SIG-M5 treated with dmso at 0.1 percent for 504 hours (cell line): ENCODE measurements at regions not wholly inside any gene's neighbourhood (a gene's known extent, or its start where the extent isn't known, plus 50 kb on each side); places are given as distances from the start of the nearest gene placed in this dataset.

Experiments used
- DNase-seq: peaks from one replicate; lab custom pipeline; 2025; ENCODE audit not compliant: unreplicated experiment; lab: John Stamatoyannopoulos, UW

DNA sequence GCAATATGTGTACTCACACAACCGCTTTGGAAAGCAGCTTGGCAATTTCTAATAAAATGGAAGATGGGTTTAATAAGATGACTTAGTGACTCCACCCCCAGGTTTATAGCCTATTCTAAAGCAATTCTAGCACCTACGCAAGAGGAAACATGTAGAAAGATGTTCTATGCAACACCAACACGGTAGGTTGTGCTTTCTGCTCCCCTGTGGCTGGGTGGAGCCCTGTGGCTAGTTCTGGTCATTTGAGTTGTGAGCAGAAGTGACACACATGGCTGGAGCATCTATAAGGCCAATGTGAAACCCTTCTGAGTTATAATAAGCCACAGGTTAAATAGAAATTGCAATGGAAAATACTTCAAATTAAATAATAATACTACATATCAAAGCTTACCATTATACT lies 310.7 kb downstream of the CD83 start:
- DNase-seq: no peak

DNA sequence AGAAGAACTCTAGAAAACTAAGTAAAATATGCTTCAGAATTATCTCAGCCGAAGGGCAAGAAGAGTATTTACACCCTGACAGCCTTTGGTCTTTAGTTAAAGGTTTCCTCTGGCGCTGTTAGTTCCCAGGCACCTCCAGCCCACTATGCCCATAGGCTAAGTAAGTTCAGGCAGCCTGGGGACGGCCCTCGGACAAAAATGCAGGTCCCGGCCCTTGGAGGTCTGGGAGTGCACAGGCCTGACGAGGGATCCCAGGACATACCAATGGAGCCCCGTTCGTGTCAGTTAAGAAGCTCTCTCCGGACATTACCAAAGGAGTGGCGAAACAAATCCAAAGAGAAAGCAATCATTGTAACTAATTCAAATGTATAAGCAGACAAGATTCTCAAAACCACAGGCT lies 311.8 kb downstream of the CD83 start:
- no peak for DNase-seq

DNA sequence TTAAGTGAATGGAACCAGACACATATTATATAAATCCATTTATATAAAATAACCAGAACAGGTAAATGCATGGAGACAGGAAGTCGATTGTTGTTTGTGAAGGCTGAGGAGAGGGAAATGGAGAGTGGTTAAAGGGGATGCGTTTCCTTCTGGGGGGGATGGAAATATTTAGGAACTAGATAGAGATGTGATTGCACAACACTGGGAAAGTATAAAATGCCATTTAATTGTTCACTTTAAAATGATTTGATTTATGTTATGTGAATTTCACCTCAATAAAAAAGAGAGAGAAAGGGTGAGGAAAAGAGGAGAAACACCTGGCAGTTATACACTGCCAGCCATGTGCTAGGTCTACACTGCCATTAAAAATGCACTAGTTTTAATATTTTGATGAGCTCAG lies 312.6 kb downstream of the CD83 start:
- DNase-seq: no peak

DNA sequence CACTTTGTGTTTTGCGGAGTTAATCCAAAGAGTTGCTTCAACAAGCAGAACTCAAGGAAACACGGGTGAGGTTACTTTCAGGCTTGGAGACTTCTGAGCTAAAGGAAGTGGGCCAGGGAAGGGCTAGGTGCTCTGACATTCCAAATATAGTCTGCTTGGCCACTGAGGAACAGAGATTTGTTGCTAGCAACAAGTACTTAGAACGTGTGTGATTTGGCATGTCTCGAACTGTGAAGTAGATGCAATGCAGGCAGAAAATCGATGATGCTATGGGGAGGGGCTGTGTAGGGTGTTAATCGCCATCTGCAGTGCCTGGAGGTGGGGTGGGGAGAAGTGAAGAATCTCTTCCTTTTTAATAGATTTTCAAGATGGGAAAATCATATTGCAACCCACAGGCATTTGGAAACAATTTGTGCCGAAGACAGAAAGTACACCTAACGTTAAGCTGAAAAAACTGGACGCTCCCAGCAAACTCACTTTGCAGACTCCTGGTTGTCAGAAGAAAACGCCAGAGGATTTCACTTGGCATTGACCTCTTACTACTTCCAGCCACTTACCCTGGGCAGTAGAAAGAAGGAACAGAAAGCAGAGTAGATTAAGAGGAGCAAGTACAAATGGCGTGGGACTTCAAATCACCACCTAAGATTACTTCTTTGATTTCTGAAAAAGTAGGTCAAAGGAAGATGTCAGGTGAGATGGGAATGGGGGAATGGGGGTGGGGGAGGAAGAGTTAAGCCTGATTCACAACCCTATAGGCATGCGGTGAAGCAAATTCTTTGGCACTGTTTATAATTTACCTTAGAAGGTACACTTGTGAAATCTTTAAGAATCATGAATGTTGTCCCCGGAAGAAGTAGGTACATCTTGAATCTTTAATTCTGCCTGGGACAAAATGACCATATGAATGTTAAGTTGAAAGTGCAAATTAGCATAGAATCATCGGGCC lies 314.1 kb downstream of the CD83 start:
- no peak for DNase-seq

DNA sequence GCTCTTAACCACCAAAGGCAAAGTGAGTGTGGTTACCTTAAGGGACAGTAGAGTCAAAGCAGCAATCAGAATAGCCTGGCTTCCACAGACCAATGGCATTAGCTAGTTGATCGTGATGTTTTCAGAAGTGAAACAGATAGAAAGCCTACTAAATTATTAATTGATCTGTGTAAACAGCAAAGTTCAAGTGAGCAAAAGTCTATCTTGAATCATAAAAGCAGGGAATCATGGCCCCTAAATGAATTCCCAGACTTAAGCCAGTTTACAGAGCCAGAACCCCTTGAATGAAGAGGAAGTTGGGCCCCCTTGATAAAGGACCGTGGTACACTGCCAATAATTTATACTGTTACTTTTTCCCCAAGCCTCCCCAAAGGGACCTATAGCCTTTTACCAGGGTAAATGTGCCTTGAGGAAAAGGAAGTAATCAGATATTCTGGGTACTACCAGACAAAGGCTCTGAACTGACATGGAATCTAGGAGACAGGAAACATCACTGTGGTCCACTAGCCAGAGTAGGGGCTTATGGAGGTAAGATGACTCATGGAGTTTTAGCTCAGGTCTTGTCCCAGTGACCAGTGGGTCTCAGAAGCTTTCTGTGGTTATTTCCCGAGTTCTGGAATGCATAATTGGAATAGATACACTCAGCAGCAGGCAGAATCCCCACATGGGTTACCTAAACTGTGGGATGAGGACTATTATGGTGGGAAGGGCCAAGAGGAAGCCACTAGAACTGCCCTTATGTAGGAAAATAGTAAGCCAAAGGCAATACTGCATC lies 317.5 kb downstream of the CD83 start:
- no peak for DNase-seq

DNA sequence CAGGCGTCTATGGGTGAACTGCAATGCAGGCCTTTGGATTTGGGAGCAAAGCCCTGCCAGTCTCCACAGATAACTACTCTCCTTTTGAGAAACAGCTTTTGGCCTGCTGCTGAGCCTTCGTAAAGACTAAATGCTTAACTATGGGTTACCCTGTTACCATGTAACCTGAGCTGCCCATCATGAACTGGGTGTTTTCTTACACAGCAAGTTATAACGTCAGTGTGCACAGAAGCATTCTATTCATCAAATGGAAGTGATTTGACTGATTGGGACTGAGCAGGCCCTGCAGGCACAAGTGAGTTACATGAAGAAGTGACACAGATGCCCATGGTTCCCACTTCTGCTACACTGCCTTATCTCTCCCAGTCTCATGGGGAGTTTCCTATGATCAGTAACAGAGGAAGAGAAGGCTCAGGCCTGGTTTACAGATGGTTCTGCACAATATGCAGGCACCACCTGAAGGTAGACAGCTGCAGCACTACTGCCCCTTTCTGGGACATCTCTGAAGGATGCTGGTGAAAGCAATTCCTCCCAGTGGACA lies 319.1 kb downstream of the CD83 start:
- DNase-seq: no peak

DNA sequence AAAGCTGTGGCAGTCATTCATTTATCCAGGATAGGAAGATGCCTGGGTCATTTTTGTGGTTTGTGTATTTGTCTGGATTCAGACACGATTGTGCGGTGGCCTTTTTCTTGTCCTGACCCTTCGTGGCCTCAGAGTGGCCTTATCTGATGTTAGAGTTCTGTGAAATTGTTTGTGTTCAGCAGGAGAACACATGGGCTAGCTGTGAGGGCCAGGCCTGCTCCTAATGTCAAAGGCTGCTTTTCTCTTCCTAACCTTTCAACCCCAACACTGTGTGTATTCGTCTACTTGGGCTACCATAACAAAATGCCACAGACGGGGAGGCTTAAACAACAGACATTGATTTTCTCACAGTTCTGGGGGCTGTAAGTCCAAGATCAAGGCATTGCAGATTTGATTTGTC lies 321.8 kb downstream of the CD83 start:
- DNase-seq: no peak

DNA sequence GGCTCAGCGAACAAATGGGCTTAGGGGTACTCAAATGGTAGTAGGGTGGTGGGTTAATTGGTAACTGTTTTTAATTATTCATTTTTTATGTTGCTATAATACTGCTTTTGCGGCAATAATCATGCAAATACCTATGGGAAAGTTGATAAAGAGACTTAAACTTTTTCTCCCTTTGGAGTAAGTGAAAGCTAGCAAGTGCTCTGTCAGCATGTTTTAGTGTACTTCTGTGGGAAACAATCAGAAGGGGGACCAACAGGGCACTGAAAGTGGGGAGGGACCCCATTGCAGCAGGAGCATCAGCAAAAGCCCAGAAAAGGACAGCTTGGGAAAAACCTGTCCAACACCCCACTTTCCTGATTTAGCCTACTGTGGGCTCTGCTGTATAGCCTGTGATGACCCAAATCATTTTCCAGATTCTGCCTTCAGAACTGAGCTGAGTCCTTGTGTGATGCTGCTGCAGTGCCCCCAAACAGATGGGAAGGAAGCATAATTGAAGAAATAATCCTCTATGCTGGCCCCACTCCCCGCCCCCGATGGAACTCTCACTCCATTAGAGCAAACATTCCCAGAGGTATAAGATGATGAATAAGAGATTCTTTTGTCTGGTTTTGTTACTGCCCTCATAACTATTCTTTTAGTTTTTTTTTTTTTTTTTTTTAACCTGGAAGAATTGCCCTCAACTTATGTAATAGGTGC lies 322.8 kb downstream of the CD83 start:
- DNase-seq: no peak

DNA sequence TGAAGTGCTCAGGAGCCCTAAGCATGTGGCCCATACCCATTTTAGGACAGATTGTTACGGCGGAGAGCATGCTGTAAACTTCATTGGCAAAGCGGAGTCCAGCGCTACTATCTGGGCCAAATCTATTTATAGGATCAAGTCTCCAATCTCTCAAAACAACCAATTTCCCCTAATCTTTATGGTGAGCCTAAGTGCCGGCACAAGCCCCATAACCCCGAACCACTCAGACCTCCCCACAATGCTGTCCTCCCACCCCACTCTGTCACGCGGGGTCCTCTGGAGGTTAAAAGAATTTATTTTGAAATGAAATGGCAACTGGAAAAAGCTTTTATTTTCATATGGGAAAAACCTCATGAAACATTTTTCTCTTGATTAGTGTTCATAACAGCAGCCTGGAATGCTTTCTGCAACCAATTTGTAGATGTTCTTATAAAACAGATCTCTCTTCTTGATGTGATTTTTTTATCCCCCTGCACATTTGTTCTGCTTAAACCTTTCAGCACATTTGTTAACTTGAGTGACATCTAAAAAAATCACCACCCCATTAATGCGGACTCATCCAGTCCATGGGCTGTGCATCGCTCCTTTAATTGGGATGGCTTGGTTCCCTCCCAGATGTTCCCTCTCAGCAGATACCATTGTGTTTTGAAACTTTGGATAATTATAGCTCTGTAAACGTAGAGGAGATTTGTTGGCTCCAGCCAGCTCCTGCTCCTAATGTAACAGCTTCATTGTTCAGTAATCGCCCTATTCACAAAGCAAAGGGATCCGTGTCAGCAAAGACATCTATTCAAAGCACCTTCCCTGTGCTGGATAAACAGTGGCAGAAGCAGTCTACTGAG lies 323.6 kb downstream of the CD83 start:
- no peak for DNase-seq

DNA sequence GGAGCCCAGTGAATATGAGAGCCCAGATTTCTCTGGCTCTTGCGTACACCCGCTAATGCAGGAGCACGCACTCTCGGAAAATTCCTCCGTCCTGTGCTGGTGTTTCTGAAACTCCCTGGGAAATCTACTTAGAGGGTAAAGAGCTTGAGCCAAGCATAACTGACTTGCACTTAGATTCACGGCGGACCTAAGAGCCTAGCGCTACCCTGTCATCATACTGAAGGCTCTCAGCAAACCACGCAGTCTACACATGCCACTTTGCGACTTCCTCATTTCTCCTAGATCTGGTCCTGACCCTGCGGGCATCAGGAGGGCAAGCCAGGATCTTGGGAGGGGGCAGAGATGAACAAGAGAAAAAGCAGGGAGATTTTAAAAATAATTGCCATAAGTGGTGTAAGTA lies 324.7 kb downstream of the CD83 start:
- DNase-seq: peak; percentile 64

DNA sequence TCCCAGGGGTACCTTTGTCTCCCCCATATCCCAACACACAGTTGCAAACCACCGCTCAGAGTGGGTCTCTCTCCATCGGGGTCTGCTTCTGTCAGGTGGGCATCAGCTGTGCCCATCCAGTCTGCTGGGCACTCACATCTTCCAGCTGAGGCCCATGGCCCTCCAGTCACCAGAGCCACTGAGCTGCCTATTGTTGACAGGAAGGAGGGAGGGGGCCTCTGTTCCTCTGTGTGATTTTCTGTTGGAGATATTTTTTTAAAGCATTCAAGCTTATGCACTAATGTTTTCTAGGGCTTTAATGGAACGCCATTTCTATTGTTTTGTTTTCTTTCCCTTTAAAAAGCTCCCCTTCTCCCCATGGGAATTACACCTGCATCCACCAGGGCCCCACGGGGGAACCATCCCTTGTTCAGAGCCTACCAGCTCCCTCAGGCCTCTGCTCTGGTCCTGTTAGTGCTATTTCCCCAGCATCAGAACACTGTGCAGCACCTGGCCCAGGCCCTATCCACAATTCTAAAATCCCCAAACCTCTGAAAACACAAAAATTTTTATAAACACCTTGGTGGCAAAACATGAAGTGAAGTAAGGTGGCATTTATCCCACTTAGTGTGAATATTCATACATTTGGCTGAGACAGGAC lies 326.2 kb downstream of the CD83 start:
- DNase-seq: no peak

DNA sequence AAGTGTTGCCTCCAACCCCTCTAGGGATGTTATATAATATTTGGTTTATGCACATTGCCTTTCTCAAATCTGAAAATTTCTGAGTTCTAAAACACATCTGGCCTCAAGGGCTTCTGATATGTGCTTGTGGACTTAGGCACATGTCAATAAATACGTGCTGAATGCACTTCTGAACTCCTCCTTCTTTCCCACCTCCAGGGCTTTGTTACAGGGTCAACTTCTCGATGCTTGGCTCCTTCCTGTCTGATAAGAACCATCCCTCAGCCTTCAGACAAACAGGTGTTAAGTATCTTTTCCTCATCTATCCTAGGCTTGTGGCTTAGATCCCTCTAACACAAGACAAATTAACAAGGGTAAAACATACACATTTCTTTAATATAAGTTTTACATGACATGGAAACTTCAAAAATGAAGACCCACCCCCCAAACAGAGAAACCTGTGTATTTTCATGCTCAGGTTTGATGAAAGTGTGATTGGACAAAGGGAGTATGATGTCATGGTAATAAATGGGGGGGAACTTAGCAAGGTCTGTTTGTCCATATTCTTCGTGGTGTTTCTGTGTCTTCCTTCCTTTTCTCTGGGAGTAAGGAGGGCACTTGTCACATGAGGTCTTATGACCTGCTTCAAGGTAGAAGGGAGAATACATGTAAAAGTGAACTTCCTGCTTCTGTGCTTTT lies 326.9 kb downstream of the CD83 start:
- no peak for DNase-seq

DNA sequence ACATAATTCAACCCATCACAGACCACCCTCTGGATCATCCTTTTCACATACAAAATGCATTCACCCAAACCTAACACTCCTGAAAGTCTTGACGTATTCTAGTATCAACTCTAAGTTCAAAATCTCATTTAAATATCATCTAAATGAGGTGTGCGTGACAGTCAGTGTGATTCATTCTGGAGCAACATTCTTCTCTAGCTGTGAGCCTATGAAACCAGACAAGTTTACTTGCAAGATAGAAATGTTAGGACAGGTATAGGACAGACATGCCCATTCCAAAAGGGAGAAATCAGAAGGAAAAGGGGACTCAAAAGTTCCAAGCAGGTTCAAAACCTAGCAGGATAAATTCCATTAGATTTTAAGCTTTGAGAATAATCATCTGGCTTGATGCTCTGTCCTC lies 329.7 kb downstream of the CD83 start:
- DNase-seq: no peak

DNA sequence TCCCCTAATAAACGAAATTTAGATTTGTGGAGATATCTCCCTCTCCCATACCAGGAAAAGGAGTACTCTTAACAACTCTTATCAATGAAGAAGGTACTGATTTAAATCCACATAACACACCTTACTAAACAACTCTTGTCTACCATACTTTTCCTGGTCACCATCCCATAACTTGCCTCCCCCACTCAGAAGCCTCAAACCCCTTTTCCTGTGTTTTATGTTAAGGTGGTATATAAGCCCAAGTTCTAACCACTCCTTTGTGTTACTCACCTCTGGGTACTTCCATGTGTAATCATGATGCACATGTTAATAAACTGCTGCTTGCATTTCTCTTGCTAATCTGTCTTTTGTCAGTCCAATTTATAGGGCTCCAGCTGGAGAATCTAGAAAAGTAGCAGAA lies 330.7 kb downstream of the CD83 start:
- DNase-seq: no peak

DNA sequence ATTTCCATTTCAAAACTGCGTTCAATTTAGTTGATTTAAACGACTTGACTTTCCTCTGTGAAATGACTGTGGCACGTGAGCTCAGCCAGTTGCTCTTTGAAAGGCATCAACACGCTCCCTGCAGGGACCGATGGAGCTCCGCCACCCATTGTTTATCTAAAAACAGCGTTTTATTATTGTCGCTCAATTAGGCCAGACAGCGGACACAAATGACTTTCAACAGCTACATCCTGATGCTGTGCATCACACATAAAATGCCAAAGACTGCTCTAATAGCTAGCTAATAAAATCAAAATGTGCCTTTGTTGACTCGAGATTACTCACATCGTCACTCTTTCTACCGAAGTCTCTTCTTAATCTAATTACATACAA lies 332.5 kb downstream of the CD83 start:
- DNase-seq: no peak

DNA sequence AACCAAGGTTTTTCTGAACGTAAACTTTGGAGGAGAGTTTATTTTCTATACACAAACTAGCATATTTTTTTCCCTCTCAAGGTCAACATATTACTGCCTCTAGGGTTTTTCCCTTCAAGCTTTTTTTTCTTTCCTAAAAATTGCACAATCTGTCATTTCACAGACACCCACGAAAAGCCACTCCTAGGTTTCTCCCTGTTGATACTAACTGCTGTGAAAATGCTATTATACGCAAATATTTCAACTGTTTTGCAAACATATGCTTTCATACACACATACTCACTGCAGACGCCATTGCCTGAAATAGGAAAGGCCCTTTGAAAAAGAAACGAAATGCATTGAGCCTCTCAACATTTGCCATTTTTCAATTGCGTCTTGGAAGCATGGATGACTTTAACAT lies 333.0 kb downstream of the CD83 start:
- no peak for DNase-seq

DNA sequence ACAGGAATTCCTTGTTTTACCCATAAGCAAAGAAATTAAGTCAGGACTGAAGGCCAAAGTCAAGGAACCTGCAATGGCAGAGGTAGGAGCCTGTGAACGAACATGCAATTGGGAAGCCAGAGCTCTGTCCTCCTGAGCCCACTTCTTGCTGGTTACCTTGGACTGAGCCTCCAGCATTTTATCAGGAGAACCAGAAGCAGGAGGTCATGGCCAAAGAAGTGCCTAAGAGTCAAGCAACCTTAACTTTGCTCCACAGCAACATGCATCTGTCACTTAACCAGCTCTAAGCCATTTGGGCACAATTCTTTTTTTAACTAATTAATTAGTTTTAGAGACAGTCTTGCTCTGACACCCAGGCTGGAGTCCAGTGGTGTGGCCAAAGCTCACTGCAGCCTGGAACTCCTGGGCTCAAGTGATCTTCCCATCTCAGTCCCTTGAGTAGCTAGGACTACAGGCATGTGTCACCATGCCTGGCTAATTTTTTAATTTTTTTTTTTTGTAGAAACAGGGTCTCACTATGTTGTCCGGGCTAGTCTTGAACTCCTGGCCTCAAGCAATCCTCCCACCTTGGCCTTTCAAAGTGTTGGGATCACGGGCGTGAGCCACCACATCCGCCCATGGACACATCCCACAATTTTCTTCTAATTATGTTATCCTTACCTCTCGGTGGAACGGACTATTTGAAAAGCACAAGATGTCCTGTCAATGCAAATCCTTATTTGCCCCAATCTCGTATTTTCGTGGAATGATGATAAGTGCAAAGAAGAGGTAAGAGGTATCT lies 334.2 kb downstream of the CD83 start:
- DNase-seq: no peak

DNA sequence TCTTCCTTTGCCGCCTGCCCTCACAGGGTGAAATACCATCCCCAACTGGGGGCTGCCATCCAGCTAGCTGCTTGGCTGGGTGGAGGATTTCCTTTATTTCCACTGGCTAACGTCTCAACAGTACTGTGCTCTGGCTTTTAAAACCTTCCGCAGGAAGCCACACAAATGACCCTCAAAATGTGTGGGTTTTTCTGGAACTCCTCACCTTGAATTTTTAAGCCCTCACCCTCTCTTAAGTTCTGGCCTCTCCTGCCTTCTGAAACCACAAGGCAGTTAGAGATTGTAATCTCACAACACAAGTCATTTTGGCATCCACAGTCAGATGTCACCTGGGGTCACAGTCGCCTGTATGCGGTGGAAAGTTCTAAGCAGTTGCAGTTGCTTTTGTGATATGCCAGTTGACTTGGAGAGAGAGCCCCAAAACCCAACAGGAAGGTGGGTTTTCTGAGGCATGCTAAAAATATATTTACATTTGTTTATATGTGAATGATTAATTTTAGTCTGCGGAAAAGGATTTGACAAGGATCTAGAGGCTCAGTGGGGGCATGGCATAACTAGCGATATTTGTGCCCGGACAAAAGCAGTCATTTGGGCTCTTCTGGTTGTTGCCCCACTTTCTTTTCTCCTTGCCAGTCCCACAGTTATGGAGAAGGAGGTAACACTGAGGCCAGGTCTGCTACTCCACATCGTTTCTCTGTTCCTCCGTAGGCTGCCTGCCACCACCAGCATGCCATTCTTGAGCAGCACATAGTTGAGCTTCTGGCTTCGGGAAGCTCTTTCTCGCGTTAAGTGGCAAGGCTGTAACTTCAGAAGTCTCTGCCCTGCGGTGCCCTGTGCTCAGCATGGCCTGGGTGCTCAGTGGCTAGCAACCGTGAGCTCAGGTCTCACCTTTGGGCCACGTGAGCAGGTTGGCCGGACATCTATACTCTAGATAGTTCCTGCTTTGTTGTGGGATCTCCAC lies 335.3 kb downstream of the CD83 start:
- DNase-seq: no peak
